ENCODE measurements at regions not wholly inside any gene's neighbourhood (a gene's known extent, or its start where the extent isn't known, plus 50 kb on each side); places are given as distances from the start of the nearest gene placed in this dataset.
"Not testable (repeated sequence)": the region's sequence is repeated elsewhere in the genome, so short reads cannot be mapped to it uniquely, and the experiment has no call there.

- no peak for DNase-seq
Observed at GRCh38 chr10:16119445-16119844, 259.1 kb upstream of the MINDY3 start.

DNA sequence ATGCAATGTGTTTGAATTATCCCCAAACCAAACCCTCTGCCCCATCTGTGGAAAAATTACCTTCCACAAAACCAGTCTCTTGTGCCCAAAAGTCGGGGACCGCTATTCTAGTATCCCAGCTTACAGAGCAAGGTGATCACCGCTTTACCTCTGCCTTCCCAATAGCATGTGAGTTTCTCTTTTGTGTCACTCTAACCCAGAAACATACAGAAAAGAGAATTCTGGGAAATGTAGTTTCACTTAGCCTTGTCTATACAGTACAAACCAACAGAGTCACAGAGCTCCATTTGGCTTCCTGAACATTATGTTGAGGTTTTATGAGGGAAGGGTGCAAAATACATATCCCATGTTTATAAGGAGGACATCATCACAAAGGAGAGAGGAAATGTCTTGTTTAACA is 260.3 kb upstream of the MINDY3 start:
- no peak for DNase-seq

DNA sequence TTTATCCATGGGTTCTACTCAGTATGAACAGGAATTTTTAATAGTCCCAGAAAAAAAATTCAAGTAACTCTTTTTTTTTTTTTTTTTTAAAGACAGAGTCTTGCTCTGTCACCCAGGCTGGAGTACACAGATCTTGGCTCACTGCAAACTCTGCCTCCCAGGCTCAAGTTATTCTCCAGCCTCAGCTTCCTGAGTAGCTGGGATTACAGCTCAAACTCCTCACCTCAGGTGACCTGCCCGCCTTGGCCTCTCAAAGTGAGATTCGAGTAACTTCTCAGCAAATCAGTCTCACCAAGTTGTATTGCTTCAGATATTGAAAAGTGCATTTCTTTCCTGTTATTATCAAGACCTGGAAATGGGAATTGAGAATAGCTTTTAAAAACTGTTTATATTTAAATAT is 281.2 kb upstream of the MINDY3 start:
- no peak for DNase-seq

GRCh38 chr10:16146993-16147392 is 286.7 kb upstream of the MINDY3 start:
- no peak for DNase-seq

GRCh38 chr10:16155834-16156233 is 281.0 kb upstream of the PTER start:
- no peak for DNase-seq

- DNase-seq: no peak
Observed at GRCh38 chr10:16156681-16157080, 280.1 kb upstream of the PTER start.

- not testable (repeated sequence) for DNase-seq
Observed at GRCh38 chr10:16165067-16165466, 271.7 kb upstream of the PTER start.

DNA sequence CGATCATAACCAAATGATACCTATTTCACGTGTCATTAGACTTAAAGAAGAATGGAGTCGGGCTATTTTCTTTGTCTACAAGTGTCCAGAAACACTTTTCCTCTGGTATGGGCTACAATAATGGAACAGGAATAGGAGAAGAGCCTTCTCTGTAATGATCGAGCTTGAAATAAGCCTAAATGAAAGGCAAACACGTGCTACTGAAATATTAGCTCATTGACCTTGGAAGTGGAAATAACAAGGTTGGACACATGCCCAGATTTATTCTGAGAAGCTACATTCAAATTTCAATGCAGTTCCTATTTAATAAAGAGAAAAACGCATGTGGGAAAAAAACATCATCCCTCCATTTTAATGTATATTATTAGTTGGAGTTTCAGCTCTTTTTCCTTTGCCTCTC is 254.7 kb upstream of the PTER start:
- no peak for DNase-seq

GRCh38 chr10:16182688-16183087 is 254.1 kb upstream of the PTER start:
- DNase-seq: no peak

GRCh38 chr10:16184096-16184597 is 252.7 kb upstream of the PTER start:
- no peak for DNase-seq

- DNase-seq: no peak
Observed at GRCh38 chr10:16184906-16185305, 251.9 kb upstream of the PTER start.

GRCh38 chr10:16186564-16186963 is 250.2 kb upstream of the PTER start:
- DNase-seq: no peak

DNA sequence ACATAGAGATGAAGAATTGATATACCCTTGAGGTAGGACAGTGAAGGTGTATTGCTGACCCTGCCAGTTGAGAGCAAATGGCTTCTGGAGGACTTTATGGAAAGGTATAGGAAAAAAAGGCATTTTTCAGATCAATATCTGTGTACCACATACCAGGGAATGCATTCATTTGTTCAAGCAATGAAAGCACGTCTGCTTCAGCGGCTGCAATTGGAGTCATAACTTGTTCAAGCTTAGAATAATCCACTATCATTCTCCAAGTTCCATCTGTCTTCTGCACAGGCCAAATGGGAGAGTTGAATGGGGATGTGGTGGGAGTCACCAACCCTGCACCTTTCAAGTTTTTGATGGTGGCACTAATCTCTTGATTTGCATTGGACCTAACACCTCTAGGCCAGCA is 249.6 kb upstream of the PTER start:
- no peak for DNase-seq

GRCh38 chr10:16192337-16192736 is 244.5 kb upstream of the PTER start:
- no peak for DNase-seq

GRCh38 chr10:16193241-16193640 is 243.6 kb upstream of the PTER start:
- DNase-seq: no peak

DNA sequence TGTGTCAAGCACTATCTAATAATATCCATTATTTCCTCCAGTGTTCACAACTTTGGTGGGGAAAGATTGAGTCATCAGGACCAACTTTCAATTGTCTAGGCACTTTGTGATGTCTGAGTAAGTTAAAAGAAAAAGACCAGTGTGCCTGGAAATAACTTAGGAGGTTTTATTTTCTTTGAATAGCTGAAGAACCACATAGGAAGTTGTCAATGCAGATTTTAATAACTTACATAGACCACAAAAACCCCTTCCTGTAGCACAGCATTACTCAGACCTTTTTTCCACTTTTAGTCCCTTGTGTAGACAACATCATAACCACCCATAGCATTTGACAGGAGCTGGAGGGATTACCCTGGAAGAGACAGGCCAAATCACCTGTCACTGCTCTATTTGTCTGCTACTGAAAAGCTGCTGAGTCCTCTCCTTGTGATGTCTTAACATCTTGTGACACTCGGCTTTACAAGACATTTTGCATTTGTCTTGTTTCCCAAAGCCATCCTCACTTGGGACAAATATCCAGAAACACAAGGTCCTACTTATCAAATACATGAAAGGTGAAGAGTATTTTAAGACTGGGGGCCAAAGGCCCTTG is 241.5 kb upstream of the PTER start:
- no peak for DNase-seq

GRCh38 chr10:16195894-16196293 is 240.9 kb upstream of the PTER start:
- no peak for DNase-seq

DNA sequence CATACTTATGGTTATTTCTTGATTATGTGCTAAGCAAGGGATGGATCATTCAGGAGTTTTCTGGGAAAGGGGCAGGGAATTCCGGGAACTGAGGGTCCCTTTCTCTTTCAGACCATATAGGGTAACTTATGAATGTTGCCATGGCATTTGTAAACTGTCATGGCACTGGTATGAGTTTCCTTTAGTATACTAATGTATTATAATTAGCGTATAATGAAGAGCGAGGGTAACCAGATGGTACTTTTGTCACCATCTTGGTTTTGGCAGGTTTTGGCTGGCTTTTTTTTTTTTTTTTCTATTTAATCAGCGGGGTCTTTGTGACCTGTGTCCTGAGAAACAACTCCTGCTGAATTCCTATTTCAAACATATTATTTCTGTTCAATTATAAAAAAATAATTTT is 237.6 kb upstream of the PTER start:
- DNase-seq: no peak

DNA sequence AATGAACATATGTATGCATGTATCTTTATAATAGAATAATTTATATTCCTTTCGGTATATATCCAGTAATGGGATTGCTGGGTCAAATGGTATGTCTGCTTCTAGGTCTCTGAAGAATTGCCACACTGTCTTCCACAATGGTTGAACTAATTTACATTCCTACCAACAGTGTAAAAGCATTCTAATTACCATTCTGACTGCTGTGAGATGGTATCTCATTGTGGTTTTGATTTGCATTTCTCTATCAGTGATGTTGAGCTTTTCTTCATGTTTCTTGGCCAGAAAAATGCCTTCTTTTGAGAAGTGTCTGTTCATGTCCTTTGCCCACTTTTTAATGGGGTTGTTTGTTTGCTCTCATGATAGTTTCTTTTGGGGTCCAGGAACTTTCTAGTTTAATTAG is 213.2 kb upstream of the PTER start:
- not testable (repeated sequence) for DNase-seq

GRCh38 chr10:16227674-16228073 is 209.1 kb upstream of the PTER start:
- DNase-seq: no peak

DNA sequence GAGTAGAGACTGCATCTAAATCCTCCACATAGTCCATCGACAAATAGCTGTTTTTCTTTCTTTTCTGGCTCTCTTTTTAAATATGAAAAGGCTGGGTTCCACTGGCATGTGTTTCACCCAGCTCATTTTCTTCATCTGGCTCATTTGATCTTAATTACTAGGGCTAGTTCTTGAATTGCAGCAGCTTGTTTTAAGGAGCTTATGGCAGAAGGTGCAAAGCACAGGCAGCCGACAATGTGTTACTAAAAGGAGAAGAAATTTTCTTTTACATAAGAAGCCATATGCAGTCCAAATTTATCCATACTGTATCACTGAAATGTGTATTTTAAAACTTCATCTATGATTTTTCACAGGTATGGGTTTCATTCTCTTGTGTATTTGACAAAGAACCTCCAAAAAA is 205.6 kb upstream of the PTER start:
- DNase-seq: no peak

- DNase-seq: no peak
Observed at GRCh38 chr10:16231734-16232435, 204.9 kb upstream of the PTER start.

GRCh38 chr10:16232441-16232840 is 204.4 kb upstream of the PTER start:
- DNase-seq: no peak

- DNase-seq: no peak
Observed at GRCh38 chr10:16234916-16235315, 201.9 kb upstream of the PTER start.

- DNase-seq: no peak
Observed at GRCh38 chr10:16242446-16242845, 194.4 kb upstream of the PTER start.

Data from stimulated activated CD4-positive, alpha-beta T cell treated with anti-CD3 and anti-CD28 coated beads, Interleukin-15, amount 100 ng/mL, for 24 hours (primary cell).